IPS DF 6.9 (cell line): ENCODE measurements at regions not wholly inside any gene's neighbourhood (a gene's known extent, or its start where the extent isn't known, plus 50 kb on each side); places are given as distances from the start of the nearest gene placed in this dataset.
A peak's percentile ranks its signal among the peaks of the same experiment; 100 is the strongest.

Experiments
- DNase-seq: peaks from one replicate; pipeline ENCODE4 v3.0.0-alpha.2; 2013; ENCODE audit warnings: low read depth, low spot score
- H3K27ac ChIP-seq: one replicate; pipeline ENCODE4 v1.5.1; 2013; ENCODE audit warnings: low read length, control low read depth
- H3K27me3 ChIP-seq: 2 replicates; pipeline ENCODE4 v1.6.1; 2013; ENCODE audit warnings: mild to moderate bottlenecking, low read length; ENCODE audit not compliant: control insufficient read depth, insufficient read depth
- H3K36me3 ChIP-seq: 2 replicates; pipeline ENCODE4 v1.6.1; 2013; ENCODE audit warnings: low read length; ENCODE audit not compliant: control insufficient read depth, insufficient read depth
- H3K4me1 ChIP-seq: 2 replicates; pipeline ENCODE4 v1.6.1; 2013; ENCODE audit warnings: low read length; ENCODE audit not compliant: control insufficient read depth, insufficient read depth
- H3K4me3 ChIP-seq: 2 replicates; pipeline ENCODE4 v1.5.1; 2013; ENCODE audit warnings: mild to moderate bottlenecking, low read length
- H3K9me3 ChIP-seq: 2 replicates; pipeline ENCODE4 v1.6.1; 2013; ENCODE audit warnings: low read length, inconsistent platforms; ENCODE audit not compliant: control insufficient read depth, insufficient read depth
- WGBS: extraction: QIAGEN DNeasy Blood & Tissue Kit; methylation state at CpG from one replicate; pipeline ENCODE4 v1.1.7; 2013; ENCODE audit warnings: mixed read lengths, missing lambda C conversion rate; ENCODE audit not compliant: insufficient read length, insufficient coverage; 5-methylcytosine and 5-hydroxymethylcytosine counted together

GRCh38 chr12:115762936-115763335 lies 514.6 kb downstream of the MED13L start:
- no peaks in the 10 kb centered on the region for H3K27me3 ChIP-seq
- no peak overlapping the region for H3K4me3 ChIP-seq
- no CpG with 5 or more reads among the region's 3 CpGs for WGBS
- no peaks in the 10 kb centered on the region for H3K36me3 ChIP-seq
- no peak for DNase-seq
- no peak overlapping the region for H3K27ac ChIP-seq
- H3K9me3 ChIP-seq: no peaks in the 10 kb centered on the region
- H3K4me1 ChIP-seq: no peaks in the 10 kb centered on the region

GRCh38 chr12:115761784-115762183 lies 515.7 kb downstream of the MED13L start:
- H3K4me3 ChIP-seq: no peak overlapping the region
- no peaks in the 10 kb centered on the region for H3K9me3 ChIP-seq
- DNase-seq: no peak
- H3K4me1 ChIP-seq: no peaks in the 10 kb centered on the region
- no peaks in the 10 kb centered on the region for H3K27me3 ChIP-seq
- no peak overlapping the region for H3K27ac ChIP-seq
- no CpG with 5 or more reads among the region's 2 CpGs for WGBS
- no peaks in the 10 kb centered on the region for H3K36me3 ChIP-seq

GRCh38 chr12:115760231-115760630 lies 517.3 kb downstream of the MED13L start:
- Histone ChIP-seq H3K27me3 (no peaks in the 10 kb centered on the region), H3K9me3 (no peaks in the 10 kb centered on the region), H3K4me1 (no peaks in the 10 kb centered on the region), H3K4me3 (no peak overlapping the region), H3K36me3 (no peaks in the 10 kb centered on the region), H3K27ac (no peak overlapping the region)
- no peak for DNase-seq
- WGBS: no CpG with 5 or more reads among the region's 5 CpGs

DNA sequence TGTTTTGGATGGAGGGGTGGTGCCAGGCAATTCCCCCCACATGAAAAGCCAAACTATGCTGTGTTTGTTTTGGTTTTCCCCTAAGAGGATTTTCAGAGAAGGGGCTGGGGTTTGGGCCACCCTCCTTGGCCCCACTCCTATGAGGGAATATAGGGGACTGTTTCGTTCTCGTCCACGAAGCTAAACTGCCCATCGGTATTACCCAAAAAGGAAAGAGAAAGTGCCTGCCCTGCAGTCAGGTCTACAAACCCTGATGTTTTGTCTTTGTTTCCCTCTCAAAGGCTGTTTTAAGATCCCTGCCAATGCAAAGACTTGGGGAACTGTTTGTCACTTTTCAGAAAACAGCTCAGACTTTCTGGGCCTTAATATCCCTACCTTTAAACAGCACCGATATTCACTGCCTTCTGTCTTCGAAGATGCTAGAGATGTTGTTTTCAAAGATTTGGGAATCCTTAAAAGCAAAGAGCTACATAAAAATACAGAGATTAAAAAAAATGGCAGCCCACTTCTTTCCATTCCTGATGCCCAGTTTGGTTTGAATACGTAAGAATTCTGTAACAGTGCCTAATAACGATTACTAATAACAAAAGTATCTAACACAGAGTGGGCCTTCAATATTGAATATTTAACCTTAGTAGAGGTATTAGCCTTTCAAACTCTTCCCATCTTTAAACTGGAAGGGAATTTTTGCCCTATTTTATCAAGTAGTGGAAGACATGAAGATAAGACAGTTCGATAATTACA lies 518.4 kb downstream of the MED13L start:
- DNase-seq: no peak
- no CpG with 5 or more reads among the region's 9 CpGs for WGBS
- H3K36me3 ChIP-seq: no peaks in the 10 kb centered on the region
- H3K4me3 ChIP-seq: no peak overlapping the region
- no peak overlapping the region for H3K27ac ChIP-seq
- H3K4me1 ChIP-seq: no peaks in the 10 kb centered on the region
- no peaks in the 10 kb centered on the region for H3K27me3 ChIP-seq
- no peaks in the 10 kb centered on the region for H3K9me3 ChIP-seq

GRCh38 chr12:115758183-115758582 lies 519.3 kb downstream of the MED13L start:
- Histone ChIP-seq H3K9me3 (no peaks in the 10 kb centered on the region), H3K36me3 (no peaks in the 10 kb centered on the region), H3K4me1 (no peaks in the 10 kb centered on the region), H3K27ac (no peak overlapping the region), H3K27me3 (no peaks in the 10 kb centered on the region), H3K4me3 (no peak overlapping the region)
- DNase-seq: no peak
- WGBS: no CpG with 5 or more reads among the region's 5 CpGs

GRCh38 chr12:115756804-115757203 lies 520.7 kb downstream of the MED13L start:
- Histone ChIP-seq H3K27me3 (no peaks in the 10 kb centered on the region), H3K9me3 (no peaks in the 10 kb centered on the region), H3K36me3 (no peaks in the 10 kb centered on the region), H3K27ac (no peak overlapping the region), H3K4me3 (no peak overlapping the region), H3K4me1 (no peaks in the 10 kb centered on the region)
- no peak for DNase-seq
- no CpG with 5 or more reads among the region's 8 CpGs for WGBS

DNA sequence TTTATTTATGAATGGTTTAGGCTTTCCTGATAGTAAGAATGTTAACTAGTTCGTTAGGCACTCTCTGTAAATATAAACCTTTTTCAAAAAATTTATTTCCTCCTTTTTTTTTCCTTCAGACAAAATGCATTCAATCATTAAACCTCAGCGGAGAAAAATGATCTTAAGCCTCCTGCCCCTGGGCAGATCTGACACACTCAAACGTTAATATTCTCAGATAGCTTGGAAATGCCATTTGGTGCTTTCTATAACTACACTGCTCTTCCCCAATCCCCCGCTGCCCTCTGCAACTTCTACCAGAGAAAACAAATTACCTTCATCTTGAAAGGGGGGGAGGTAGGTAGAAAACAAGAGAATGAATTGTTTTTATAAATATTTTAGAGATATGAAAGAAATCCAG lies 521.2 kb downstream of the MED13L start:
- no peaks in the 10 kb centered on the region for H3K9me3 ChIP-seq
- no peak overlapping the region for H3K27ac ChIP-seq
- no peak overlapping the region for H3K4me3 ChIP-seq
- no peak for DNase-seq
- H3K27me3 ChIP-seq: no peaks in the 10 kb centered on the region
- WGBS: no CpG with 5 or more reads among the region's 4 CpGs
- H3K36me3 ChIP-seq: no peaks in the 10 kb centered on the region
- no peaks in the 10 kb centered on the region for H3K4me1 ChIP-seq

DNA sequence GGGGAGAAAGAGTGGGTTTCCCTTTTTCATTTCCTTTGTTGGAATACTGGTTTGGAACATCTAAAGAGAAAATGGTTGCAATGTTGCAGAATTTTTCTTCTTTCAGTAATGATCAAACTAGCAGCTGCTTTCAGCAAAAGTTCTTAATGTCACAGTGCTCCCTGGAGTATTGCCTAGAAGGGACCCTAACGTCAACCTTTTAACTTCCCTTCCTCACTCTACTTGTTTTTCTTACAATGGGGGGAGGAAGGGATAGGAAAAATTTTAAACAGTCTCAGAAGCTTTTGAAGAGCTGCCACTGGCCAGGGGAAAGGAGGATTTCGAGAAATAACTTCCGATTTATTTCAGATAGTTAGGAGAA lies 521.8 kb downstream of the MED13L start:
- no peaks in the 10 kb centered on the region for H3K27me3 ChIP-seq
- H3K4me1 ChIP-seq: no peaks in the 10 kb centered on the region
- H3K27ac ChIP-seq: no peak overlapping the region
- H3K36me3 ChIP-seq: no peaks in the 10 kb centered on the region
- DNase-seq: no peak
- no peak overlapping the region for H3K4me3 ChIP-seq
- WGBS: no CpG with 5 or more reads among the region's 3 CpGs
- no peaks in the 10 kb centered on the region for H3K9me3 ChIP-seq

DNA sequence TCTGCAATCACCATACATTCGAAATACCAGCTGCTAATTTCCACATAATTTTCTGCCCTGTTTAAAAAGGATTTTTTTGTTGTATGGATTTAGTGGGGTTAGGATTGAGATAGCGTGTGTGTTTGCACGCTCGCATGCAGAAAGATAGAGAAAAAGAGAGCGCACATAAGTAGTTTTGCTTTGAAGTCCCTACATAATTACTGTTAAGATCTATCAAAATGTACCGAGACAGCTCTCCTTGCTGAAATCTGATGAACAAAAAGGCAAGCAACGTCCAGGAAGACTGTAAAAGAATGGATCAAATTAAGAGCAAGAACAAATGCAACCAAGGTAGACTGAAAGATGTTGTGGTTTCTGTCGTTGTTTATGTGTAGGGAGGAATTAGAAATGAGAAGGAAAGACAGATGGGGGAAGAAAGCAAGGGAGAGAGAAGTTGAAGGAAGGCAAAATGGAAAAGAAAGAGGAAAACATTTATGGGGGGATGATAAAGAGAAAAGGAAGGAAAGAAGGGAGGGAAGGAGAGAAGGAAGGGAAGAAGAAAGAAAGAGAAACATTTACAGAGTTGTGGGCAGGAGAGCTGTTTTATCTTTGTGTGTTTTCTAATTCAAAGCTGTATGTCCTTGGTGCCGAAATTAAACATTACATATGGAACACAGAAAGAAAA lies 522.3 kb downstream of the MED13L start:
- H3K27ac ChIP-seq: no peak overlapping the region
- H3K9me3 ChIP-seq: no peaks in the 10 kb centered on the region
- H3K27me3 ChIP-seq: no peaks in the 10 kb centered on the region
- WGBS: 100% methylated on average over 5 of the region's 9 CpGs
- H3K4me1 ChIP-seq: no peaks in the 10 kb centered on the region
- no peak overlapping the region for H3K4me3 ChIP-seq
- no peak for DNase-seq
- no peaks in the 10 kb centered on the region for H3K36me3 ChIP-seq

DNA sequence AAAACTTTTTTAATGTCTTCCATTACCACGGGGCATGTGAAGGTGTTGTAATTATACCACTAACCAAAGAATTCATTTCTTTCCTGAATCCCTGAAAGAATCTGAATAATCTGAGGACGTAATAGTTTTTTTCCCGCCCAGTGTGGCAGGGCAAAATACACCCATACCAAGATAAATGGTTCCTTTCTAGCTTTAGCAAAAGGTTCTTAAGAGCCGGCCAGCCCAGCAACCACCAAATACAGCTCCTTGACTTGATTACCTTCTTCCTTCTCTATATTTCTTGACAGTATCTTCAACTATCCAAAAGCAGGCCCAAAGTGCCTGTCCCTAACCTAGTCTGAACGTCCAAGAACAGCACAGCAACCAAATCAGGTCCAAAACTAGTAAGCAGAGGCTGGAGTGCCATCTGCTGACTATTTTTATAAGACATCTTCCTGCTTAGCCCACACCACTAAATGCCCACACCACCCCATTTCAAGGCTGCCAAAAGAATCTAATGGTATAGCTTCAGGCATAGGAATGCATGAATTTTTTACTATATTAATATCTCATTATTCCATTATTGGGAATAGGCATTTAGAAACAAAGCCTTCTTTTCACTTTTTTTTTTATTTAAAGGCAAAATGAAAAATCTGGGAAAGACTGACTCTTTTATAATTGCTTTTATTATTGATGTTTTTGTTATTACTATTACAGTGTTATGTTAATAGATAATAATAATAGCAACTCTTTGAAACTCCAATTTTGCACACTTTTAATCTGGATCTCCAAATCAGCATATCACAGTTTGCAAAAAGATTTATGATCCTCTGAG lies 524.4 kb downstream of the MED13L start:
- peak; percentile 29 for DNase-seq
- Histone ChIP-seq H3K4me3 (no peak overlapping the region), H3K36me3 (no peaks in the 10 kb centered on the region), H3K27me3 (no peaks in the 10 kb centered on the region), H3K4me1 (no peaks in the 10 kb centered on the region), H3K27ac (no peak overlapping the region), H3K9me3 (no peaks in the 10 kb centered on the region)
- WGBS: no CpG with 5 or more reads among the region's 5 CpGs
